Aorta (tissue), 5 donors: ENCODE measurements at regions not wholly inside any gene's neighbourhood (a gene's known extent, or its start where the extent isn't known, plus 50 kb on each side); places are given as distances from the start of the nearest gene placed in this dataset.

Source experiments
- ATAC-seq: fragments of 200-7000 bp; cut with Tn5 transposase; one replicate; pipeline ENCODE4 v1.9.1; 2022; ENCODE audit warnings: moderate library complexity; ENCODE audit not compliant: low FRiP score
- DNase-seq, 2 donors: peaks; one replicate each; pipeline ENCODE4 v3.0.0-alpha.2; 2020
- H3K27ac ChIP-seq, 2 donors: one replicate each; pipeline ENCODE4 v1.5.1; 2013; ENCODE audit warnings: low read length in 2 of 2, mild to moderate bottlenecking in 2 of 2, moderate library complexity in 2 of 2, control low read depth in 1 of 2, inconsistent platforms in 1 of 2, low read depth in 1 of 2
- H3K27me3 ChIP-seq, 2 donors: one replicate each; pipeline ENCODE4 v1.6.1; 2013; ENCODE audit warnings: control low read depth in 1 of 2, low read length in 1 of 2, mild to moderate bottlenecking in 1 of 2, moderate library complexity in 1 of 2; ENCODE audit not compliant: insufficient read depth in 2 of 2, control insufficient read depth in 1 of 2
- H3K36me3 ChIP-seq, 2 donors: one replicate each; pipeline ENCODE4 v1.6.1; 2013; ENCODE audit warnings: control low read depth in 1 of 2, low read length in 1 of 2, mild to moderate bottlenecking in 1 of 2; ENCODE audit not compliant: insufficient read depth in 2 of 2, control insufficient read depth in 1 of 2
- H3K4me1 ChIP-seq, 2 donors: one replicate each; pipeline ENCODE4 v1.6.1; 2013; ENCODE audit warnings: low read length in 2 of 2, control low read depth in 1 of 2, mild to moderate bottlenecking in 1 of 2, moderate library complexity in 1 of 2; ENCODE audit not compliant: insufficient read depth in 2 of 2, control insufficient read depth in 1 of 2
- H3K4me3 ChIP-seq, 2 donors: one replicate each; pipeline ENCODE4 v1.5.1; 2013; ENCODE audit warnings: low read length in 2 of 2, control low read depth in 1 of 2, mild to moderate bottlenecking in 1 of 2
- H3K9me3 ChIP-seq: one replicate; pipeline ENCODE4 v1.6.1; 2013; ENCODE audit warnings: mild to moderate bottlenecking, low read length; ENCODE audit not compliant: control insufficient read depth
- WGBS, 2 donors: extraction: QIAGEN DNeasy Blood & Tissue Kit; methylation state at CpG; one replicate each; pipeline ENCODE4 v1.1.7; 2013; 5-methylcytosine and 5-hydroxymethylcytosine counted together
- intact Hi-C, 2 donors: fragments of 100-400 bp; cut with DNase I; formaldehyde crosslinking; loops; one replicate each; pipeline versions ENCODE4 v1.14.2 to v1.15.0; 2022
- donor health status: healthy with polysubstance abuse.
- donor health status: Bipolar disorder and iron deficiency.
- donor health status: DM: no; HTN: no; CAD: no.
- donor health status: DM: no; HTN: no; CAD: no.
- donor health status: DM: yes; HTN: yes; CAD: no.

- ATAC-seq, result no peak
- DNase-seq, result no peak
- Histone ChIP-seq H3K27me3 (no peaks in the 10 kb centered on the region), H3K9me3 (no peaks in the 10 kb centered on the region), H3K27ac (no peak overlapping the region), H3K4me3 (no peak overlapping the region), H3K4me1 (no peaks in the 10 kb centered on the region), H3K36me3 (no peaks in the 10 kb centered on the region)
- intact Hi-C loops, result no loop called here
- 53 to 60% methylated on average over 4 of the region's 4 CpGs for WGBS, 2 donors
Measured at GRCh38 chr14:65949711-65950516, 536.3 kb upstream of the CCDC196 start.

GRCh38 chr14:65954942-65955341 lies 531.2 kb upstream of the CCDC196 start:
- Histone ChIP-seq H3K27ac (no peak overlapping the region), H3K4me1 (no peaks in the 10 kb centered on the region), H3K36me3 (no peaks in the 10 kb centered on the region), H3K27me3 (no peaks in the 10 kb centered on the region), H3K9me3 (no peaks in the 10 kb centered on the region), H3K4me3 (no peak overlapping the region)
- intact Hi-C loops, result no loop called here
- DNase-seq, result no peak
- ATAC-seq, result no peak
- WGBS, 2 donors, result 82 to 92% methylated on average over 2 of the region's 2 CpGs

- intact Hi-C loops, result no loop called here
- H3K27me3 ChIP-seq, result no peaks in the 10 kb centered on the region
- H3K27ac ChIP-seq, result no peak overlapping the region
- DNase-seq (no peak), ATAC-seq (no peak)
- WGBS, 2 donors, result 67 to 76% methylated on average over 8 of the region's 8 CpGs
- no peaks in the 10 kb centered on the region for H3K4me1 ChIP-seq
- H3K9me3 ChIP-seq, result no peaks in the 10 kb centered on the region
- H3K36me3 ChIP-seq, result no peaks in the 10 kb centered on the region
- H3K4me3 ChIP-seq, result no peak overlapping the region
Measured at GRCh38 chr14:65957631-65958205, 528.5 kb upstream of the CCDC196 start.

- no peak overlapping the region for H3K27ac ChIP-seq
- no peak overlapping the region for H3K4me3 ChIP-seq
- no peaks in the 10 kb centered on the region for H3K27me3 ChIP-seq
- DNase-seq (peak in 1 of 2 donors; percentile 55), ATAC-seq (no peak)
- no peaks in the 10 kb centered on the region for H3K4me1 ChIP-seq
- H3K9me3 ChIP-seq, result no peaks in the 10 kb centered on the region
- no peaks in the 10 kb centered on the region for H3K36me3 ChIP-seq
- intact Hi-C loops, result no loop called here
- WGBS, 2 donors, result 60 to 65% methylated on average over 13 of the region's 13 CpGs
Measured at GRCh38 chr14:65958664-65959562, 527.3 kb upstream of the CCDC196 start.

GRCh38 chr14:65959563-65960024 lies 526.6 kb upstream of the CCDC196 start:
- DNase-seq, result no peak
- Histone ChIP-seq H3K27ac (no peak overlapping the region), H3K27me3 (no peaks in the 10 kb centered on the region), H3K9me3 (no peaks in the 10 kb centered on the region), H3K4me1 (no peaks in the 10 kb centered on the region), H3K36me3 (no peaks in the 10 kb centered on the region), H3K4me3 (no peak overlapping the region)
- intact Hi-C loops, result no loop called here
- no peak for ATAC-seq
- 81% methylated on average over 2 of the region's 2 CpGs for WGBS, 2 donors

- DNase-seq (peak; percentile 76 to 83), ATAC-seq (no peak)
- Histone ChIP-seq H3K36me3 (no peaks in the 10 kb centered on the region), H3K27ac (no peak overlapping the region), H3K9me3 (no peaks in the 10 kb centered on the region), H3K27me3 (no peaks in the 10 kb centered on the region), H3K4me3 (no peak overlapping the region), H3K4me1 (no peaks in the 10 kb centered on the region)
- intact Hi-C loops, result no loop called here
- 34 to 36% methylated on average over 7 of the region's 7 CpGs for WGBS, 2 donors
Measured at GRCh38 chr14:65961004-65961403, 525.2 kb upstream of the CCDC196 start.

GRCh38 chr14:65962952-65963351 lies 523.2 kb upstream of the CCDC196 start:
- Histone ChIP-seq H3K9me3 (no peaks in the 10 kb centered on the region), H3K27ac (no peak overlapping the region), H3K4me1 (no peaks in the 10 kb centered on the region), H3K36me3 (no peaks in the 10 kb centered on the region), H3K4me3 (no peak overlapping the region), H3K27me3 (no peaks in the 10 kb centered on the region)
- 9 to 20% methylated on average over 3 of the region's 3 CpGs for WGBS, 2 donors
- DNase-seq (no peak), ATAC-seq (no peak)
- intact Hi-C loops, result no loop called here

GRCh38 chr14:65964366-65964765 lies 521.8 kb upstream of the CCDC196 start:
- H3K27me3 ChIP-seq, result no peaks in the 10 kb centered on the region
- no peaks in the 10 kb centered on the region for H3K4me1 ChIP-seq
- no peak overlapping the region for H3K27ac ChIP-seq
- H3K36me3 ChIP-seq, result no peaks in the 10 kb centered on the region
- WGBS, 2 donors, result 36 to 40% methylated on average over 2 of the region's 2 CpGs
- H3K4me3 ChIP-seq, result no peak overlapping the region
- intact Hi-C loops, result no loop called here
- DNase-seq (no peak), ATAC-seq (no peak)
- no peaks in the 10 kb centered on the region for H3K9me3 ChIP-seq
